A549 (cell line): ENCODE measurements at regions not wholly inside any gene's neighbourhood (a gene's known extent, or its start where the extent isn't known, plus 50 kb on each side); places are given as distances from the start of the nearest gene placed in this dataset.

Source experiments
- ATAC-seq, 2 experiments: fragments of 200-7000 bp in 1 of 2; fragments of >200 bp in 1 of 2; cut with Nextera tagmentation in 1 of 2; cut with Tn5 transposase in 1 of 2; 3 replicates each; pipeline versions ENCODE4 v1.8.0 to v1.9.1; 2018 to 2020; ENCODE audit warnings: mild to moderate bottlenecking in 1 of 2, moderate library complexity in 1 of 2
- CTCF ChIA-PET: fragments of 300-600 bp; sonication (Branson Sonifier 250); formaldehyde crosslinking; extraction: SDS; loops from one replicate; lab custom pipeline; 2021; ENCODE audit warnings: antibody characterized with exemption, inconsistent platforms; lab: Yijun Ruan, JAX
- POLR2A ChIA-PET: fragments of 350-600 bp; formaldehyde crosslinking; extraction: SDS; loops from one replicate; lab custom pipeline; 2021; ENCODE audit warnings: antibody characterized with exemption, inconsistent platforms; lab: Yijun Ruan, JAX
- DNase-seq, 2 experiments: peaks; one replicate each; pipeline versions ENCODE4 v3.0.0 to v3.0.0-alpha.2; 2011 to 2016; ENCODE audit warnings: low read depth in 1 of 2, low spot score in 1 of 2
- FAIRE-seq: peaks from 2 replicates; lab custom pipeline; 2011; peaks lifted over from hg19 to GRCh38; lab: Jason Lieb, UNC
- H3K27ac ChIP-seq, 2 experiments: fragments of >200 bp; sonication (Bioruptor Twin); formaldehyde crosslinking; 3 replicates each; pipeline ENCODE4 v1.5.1; 2016 to 2017
- H3K4me1 ChIP-seq: fragments of >200 bp; sonication (Bioruptor Twin); formaldehyde crosslinking; 3 replicates; pipeline ENCODE4 v1.6.1; 2016
- H3K4me2 ChIP-seq: fragments of >200 bp; sonication (Bioruptor Twin); formaldehyde crosslinking; 3 replicates; pipeline ENCODE4 v1.6.1; 2016
- H3K4me3 ChIP-seq: fragments of >200 bp; sonication (Bioruptor Twin); formaldehyde crosslinking; 3 replicates; pipeline ENCODE4 v1.5.1; 2016
- H3K9me3 ChIP-seq: fragments of >200 bp; sonication (Bioruptor Twin); formaldehyde crosslinking; 3 replicates; pipeline ENCODE4 v1.6.1; 2016
- ATOH8 ChIP-seq: fragments of 250-450 bp; sonication (Bioruptor Pico); IDR thresholded peaks from 2 replicates; pipeline ENCODE4 v1.5.0; 2020; ENCODE audit warnings: low read depth, mild to moderate bottlenecking, moderate library complexity
- CBX2 ChIP-seq: fragments of 200-600 bp; sonication (generic); IDR thresholded peaks from 2 replicates; pipeline ENCODE4 v1.6.1; 2016; ENCODE audit warnings: low read depth, mild to moderate bottlenecking, borderline replicate concordance
- CEBPB ChIP-seq, 2 experiments: fragments of >200 bp in 1 of 2; sonication (Bioruptor Twin) in 1 of 2; formaldehyde crosslinking in 1 of 2; IDR thresholded peaks; 2 replicates each; pipeline ENCODE4 v1.6.1; 2012 to 2016
- EHF ChIP-seq: fragments of 250-450 bp; sonication (Bioruptor Pico); IDR thresholded peaks from 2 replicates; pipeline ENCODE4 v1.5.0; 2020; ENCODE audit warnings: mild to moderate bottlenecking
- EHMT2 ChIP-seq: fragments of 200-600 bp; sonication (generic); IDR thresholded peaks from 2 replicates; pipeline ENCODE4 v1.6.1; 2016; ENCODE audit warnings: antibody characterized with exemption, low read depth, mild to moderate bottlenecking, moderate library complexity
- EP300 ChIP-seq, 2 experiments: fragments of >200 bp; sonication (Bioruptor Twin); formaldehyde crosslinking; IDR thresholded peaks; 2 replicates in 1 of 2; 3 replicates in 1 of 2; pipeline ENCODE4 v1.6.1; 2016 to 2017
- FOSL2 ChIP-seq, 2 experiments: fragments of 450-650 bp in 1 of 2; fragments of >200 bp in 1 of 2; sonication (Bioruptor Twin) in 1 of 2; formaldehyde crosslinking; IDR thresholded peaks; 2 replicates each; pipeline versions ENCODE4 v1.5.0 to v1.6.1; 2016 to 2020; ENCODE audit warnings: mild to moderate bottlenecking in 1 of 2, moderate library complexity in 1 of 2
- FOXS1 ChIP-seq: fragments of 250-450 bp; sonication (Bioruptor Pico); IDR thresholded peaks from 2 replicates; pipeline ENCODE4 v1.5.0; 2020; ENCODE audit warnings: mild to moderate bottlenecking, moderate library complexity
- HEYL ChIP-seq: fragments of 250-450 bp; sonication (Bioruptor Pico); IDR thresholded peaks from 2 replicates; pipeline ENCODE4 v1.8.0; 2021; ENCODE audit warnings: mild to moderate bottlenecking, moderate library complexity
- HOXA7 ChIP-seq: fragments of 250-450 bp; sonication (Bioruptor Pico); IDR thresholded peaks from 2 replicates; pipeline ENCODE4 v1.5.0; 2020; ENCODE audit warnings: mild to moderate bottlenecking, moderate library complexity
- HOXB13 ChIP-seq: fragments of 250-450 bp; sonication (Bioruptor Pico); IDR thresholded peaks from 2 replicates; pipeline ENCODE4 v1.5.0; 2020; ENCODE audit warnings: low read depth, mild to moderate bottlenecking, moderate library complexity
- JUN ChIP-seq, 2 experiments: fragments of >200 bp; sonication (Bioruptor Twin); formaldehyde crosslinking; IDR thresholded peaks; 2 replicates in 1 of 2; 3 replicates in 1 of 2; pipeline ENCODE4 v1.6.1; 2016 to 2017
- JUNB ChIP-seq: fragments of >200 bp; sonication (Bioruptor Twin); formaldehyde crosslinking; IDR thresholded peaks from 2 replicates; pipeline ENCODE4 v1.6.1; 2016
- KDM1A ChIP-seq: fragments of 200-600 bp; sonication (generic); IDR thresholded peaks from 2 replicates; pipeline ENCODE4 v1.6.1; 2016; ENCODE audit warnings: low read depth, mild to moderate bottlenecking
- KDM5A ChIP-seq: fragments of 200-600 bp; sonication (generic); IDR thresholded peaks from 2 replicates; pipeline ENCODE4 v1.6.1; 2016; ENCODE audit warnings: antibody characterized with exemption, mild to moderate bottlenecking
- MAZ ChIP-seq: fragments of 150-350 bp; IDR thresholded peaks from 2 replicates; pipeline ENCODE4 v1.6.1; 2014; ENCODE audit warnings: antibody characterized with exemption, low read depth, low read length, borderline replicate concordance
- NFE2L2 ChIP-seq: fragments of 150-350 bp; conservative IDR thresholded peaks from 2 replicates; pipeline ENCODE4 v1.6.1; 2014; ENCODE audit warnings: low read length
- NPAS2 ChIP-seq: fragments of 250-450 bp; sonication (Bioruptor Pico); IDR thresholded peaks from 2 replicates; pipeline ENCODE4 v1.8.0; 2022; ENCODE audit warnings: mild to moderate bottlenecking, moderate library complexity, borderline replicate concordance
- PBX3 ChIP-seq: IDR thresholded peaks from 2 replicates; pipeline ENCODE4 v1.6.1; 2012
- PHF8 ChIP-seq: fragments of 200-600 bp; sonication (generic); IDR thresholded peaks from 2 replicates; pipeline ENCODE4 v1.6.1; 2016; ENCODE audit warnings: low read depth, mild to moderate bottlenecking, antibody characterized with exemption, moderate library complexity, borderline replicate concordance
- POLR2AphosphoS2 ChIP-seq: conservative IDR thresholded peaks from 2 replicates; pipeline ENCODE4 v1.6.1; 2012; ENCODE audit warnings: low read length, improper control_type of control experiment, inconsistent platforms
- RCOR1 ChIP-seq: fragments of 150-350 bp; IDR thresholded peaks from 2 replicates; pipeline ENCODE4 v1.6.1; 2014; ENCODE audit warnings: antibody characterized with exemption, low read length, low read depth
- REST ChIP-seq: fragments of 200-600 bp; sonication (generic); IDR thresholded peaks from 2 replicates; pipeline ENCODE4 v1.6.1; 2016; ENCODE audit warnings: antibody characterized with exemption, mild to moderate bottlenecking, moderate library complexity
- RFX5 ChIP-seq: fragments of 450-650 bp; IDR thresholded peaks from 2 replicates; pipeline ENCODE4 v1.7.1; 2014; ENCODE audit warnings: antibody characterized with exemption, mild to moderate bottlenecking, moderate library complexity
- SREBF2 ChIP-seq: fragments of 450-650 bp; IDR thresholded peaks from 2 replicates; pipeline ENCODE4 v1.6.1; 2014; ENCODE audit warnings: mild to moderate bottlenecking, moderate library complexity
- TFCP2L1 ChIP-seq: fragments of 250-450 bp; sonication (Bioruptor Pico); IDR thresholded peaks from 2 replicates; pipeline ENCODE4 v1.5.0; 2021; ENCODE audit warnings: mild to moderate bottlenecking
- ZC3H11A ChIP-seq: fragments of 450-650 bp; IDR thresholded peaks from 2 replicates; pipeline ENCODE4 v1.6.1; 2014; ENCODE audit warnings: antibody characterized with exemption, mild to moderate bottlenecking
- ZNF302 ChIP-seq: fragments of 250-450 bp; sonication (Bioruptor Pico); IDR thresholded peaks from 2 replicates; pipeline ENCODE4 v1.9.0; 2021; ENCODE audit warnings: inconsistent platforms, mild to moderate bottlenecking, moderate library complexity
- WGBS: methylation state at CpG from one replicate; pipeline ENCODE4 v1.1.6; 2017; ENCODE audit errors: missing lambda C conversion rate; 5-methylcytosine and 5-hydroxymethylcytosine counted together
- TF ChIP-seq, protein P1 (sequence below): IDR thresholded peaks from 2 replicates; pipeline ENCODE4 v1.6.1; 2012; ENCODE audit warnings: low read depth, borderline replicate concordance

- ChIA-PET POLR2A (no interaction called here), CTCF (no interaction called here)
- Histone ChIP-seq H3K4me3 (no peak overlapping the region), H3K4me1 (no peaks in the 10 kb centered on the region), H3K9me3 (no peaks in the 10 kb centered on the region), H3K4me2 (no peak overlapping the region), H3K27ac (no peak overlapping the region)
- no peak for DNase-seq
- TF ChIP-seq JUNB (no peak), NPAS2 (CRISPR knock-in tag) (no peak), PBX3 (no peak), TFCP2L1 (CRISPR knock-in tag) (no peak), MAZ (no peak), KDM1A (no peak), EP300 (IDR thresholded peaks at IDR 0.05) (no peak), NFE2L2 (no peak), SREBF2 (no peak), EHF (no peak), CEBPB (IDR thresholded peaks at IDR 0.05) (no peak), POLR2AphosphoS2 (no peak), CBX2 (no peak), ATOH8 (CRISPR knock-in tag) (no peak), JUN (IDR thresholded peaks at IDR 0.05) (no peak), EHMT2 (no peak), FOSL2 (IDR thresholded peaks at IDR 0.05) (no peak), FOSL2 (CRISPR knock-in tag; IDR thresholded peaks at IDR 0.05) (no peak), RCOR1 (no peak)
- TF ChIP-seq, protein P1, sequence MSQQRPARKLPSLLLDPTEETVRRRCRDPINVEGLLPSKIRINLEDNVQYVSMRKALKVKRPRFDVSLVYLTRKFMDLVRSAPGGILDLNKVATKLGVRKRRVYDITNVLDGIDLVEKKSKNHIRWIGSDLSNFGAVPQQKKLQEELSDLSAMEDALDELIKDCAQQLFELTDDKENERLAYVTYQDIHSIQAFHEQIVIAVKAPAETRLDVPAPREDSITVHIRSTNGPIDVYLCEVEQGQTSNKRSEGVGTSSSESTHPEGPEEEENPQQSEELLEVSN, result no peak
- ATAC-seq, result no peak
- FAIRE-seq, result no peak
- WGBS, result 2% methylated on average over 2 of the region's 2 CpGs
These were observed 537.5 kb downstream of the SPRY1 start for GRCh38 chr4:123934096-123934495.

DNA sequence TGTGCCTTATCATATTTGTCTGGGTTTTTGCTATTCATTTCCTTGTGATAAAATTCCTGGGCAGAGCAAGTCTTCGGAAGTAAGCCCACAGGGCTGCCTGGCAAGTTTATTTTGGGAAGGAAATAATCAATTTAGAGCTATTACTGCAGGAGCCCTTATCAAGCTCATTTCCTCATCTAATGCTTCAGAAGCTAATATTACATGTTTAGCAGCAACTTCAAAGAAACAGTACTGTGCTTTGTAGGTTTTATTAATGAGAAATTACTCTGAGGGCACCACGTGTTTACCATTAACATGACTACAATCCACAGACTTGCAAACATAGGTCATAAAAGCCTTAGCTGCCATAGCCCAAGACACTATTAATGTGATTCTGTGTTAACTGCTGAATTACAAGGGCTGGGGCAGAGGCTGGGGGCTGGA, 540.0 kb downstream of the SPRY1 start:
- no peak overlapping the region for H3K4me3 ChIP-seq
- H3K9me3 ChIP-seq, result no peaks in the 10 kb centered on the region
- CTCF ChIA-PET, result interaction anchor here (1.5 kb wide), 1 partner anchor 164 kb away, joined by 4 read pairs; no protein-coding TSS in a partner anchor
- 15% methylated on average over 2 of the region's 2 CpGs for WGBS
- TF ChIP-seq KDM1A, result no peak
- TF ChIP-seq RFX5, result no peak
- TF ChIP-seq PHF8, result no peak
- no peak for TF ChIP-seq ZC3H11A
- no peak for TF ChIP-seq ZNF302
- no peak for TF ChIP-seq TFCP2L1 (CRISPR knock-in tag)
- TF ChIP-seq, all 56 proteins: peak for 0
- DNase-seq (no peak), ATAC-seq (no peak), FAIRE-seq (no peak)
- Histone ChIP-seq H3K4me1 (no peaks in the 10 kb centered on the region), H3K4me2 (no peak overlapping the region), H3K27ac (no peak overlapping the region)
- POLR2A ChIA-PET, result no interaction called here

DNA sequence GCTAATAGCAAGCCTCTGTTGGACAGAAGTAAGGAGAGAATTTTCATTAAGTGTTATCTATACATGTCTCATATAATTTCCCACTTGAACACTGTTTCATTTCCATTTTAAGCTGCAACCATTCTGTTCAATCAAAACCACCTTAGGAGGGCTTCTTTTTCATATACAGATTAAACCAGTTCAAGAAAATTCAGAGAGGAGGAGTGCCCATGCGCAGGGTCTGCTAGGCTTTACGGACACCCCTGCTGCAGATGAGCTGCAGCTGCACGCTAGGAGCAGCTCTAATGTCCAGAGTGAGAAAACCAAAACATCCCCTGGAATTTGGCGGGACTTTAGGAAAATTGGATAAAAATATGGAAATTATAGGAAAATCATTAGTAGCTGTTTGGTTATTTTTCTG, 541.0 kb downstream of the SPRY1 start:
- ChIA-PET POLR2A (no interaction called here), CTCF (interaction anchor here (1.5 kb wide), 1 partner anchor 165 kb away, joined by 4 read pairs; no protein-coding TSS in a partner anchor)
- no peaks in the 10 kb centered on the region for H3K9me3 ChIP-seq
- H3K27ac ChIP-seq, result no peak overlapping the region
- no peak for FAIRE-seq
- no peak overlapping the region for H3K4me2 ChIP-seq
- 77% methylated on average over 4 of the region's 4 CpGs for WGBS
- H3K4me3 ChIP-seq, result no peak overlapping the region
- no peaks in the 10 kb centered on the region for H3K4me1 ChIP-seq
- ATAC-seq, result no peak
- no peak for DNase-seq
- TF ChIP-seq PBX3, result no peak
- TF ChIP-seq FOXS1, result no peak
- no peak for TF ChIP-seq HEYL (CRISPR knock-in tag)
- TF ChIP-seq KDM5A, result no peak
- TF ChIP-seq HOXA7 (CRISPR knock-in tag), result no peak
- no peak for TF ChIP-seq RCOR1
- TF ChIP-seq HOXB13 (CRISPR knock-in tag), result no peak
- no peak for TF ChIP-seq KDM1A
- no peak for TF ChIP-seq REST
- no peak for TF ChIP-seq SREBF2
